ENCODE measurements at regions not wholly inside any gene's neighbourhood (a gene's known extent, or its start where the extent isn't known, plus 50 kb on each side); places are given as distances from the start of the nearest gene placed in this dataset.

DNA sequence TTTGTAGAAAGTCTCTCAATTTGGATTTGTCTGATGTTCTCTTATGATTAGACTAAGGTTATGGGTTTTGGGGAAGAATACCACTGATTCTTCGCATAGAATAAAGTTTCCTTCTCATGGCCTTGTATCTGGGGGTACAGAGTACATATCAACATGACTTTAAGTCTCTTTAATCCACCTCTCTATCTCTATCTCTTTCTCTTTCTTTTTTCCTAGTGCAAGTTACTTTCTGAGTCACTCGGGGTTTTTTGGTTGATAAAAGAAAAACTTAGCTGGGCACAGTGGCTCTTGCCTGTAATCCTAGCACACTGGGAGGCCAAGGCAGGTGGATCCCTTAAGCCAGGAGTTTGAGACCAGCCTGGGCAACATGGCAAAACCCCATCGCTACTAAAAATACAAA, 100.1 kb upstream of the MAP4K3 start:
- no peak for DNase-seq (ENCODE audit: low spot score)
- Histone ChIP-seq H3K36me3 (ENCODE audit: control insufficient read depth in 4 of 4, insufficient read depth in 3 of 4, low read depth in 1 of 4, low read length in 3 of 4) (no peaks in the 10 kb centered on the region), H3K9ac (ENCODE audit: low read depth in 1 of 2, low read length in 2 of 2) (no peak overlapping the region), H3K4me1 (ENCODE audit: control insufficient read depth in 4 of 4, insufficient read depth in 4 of 4, low read length in 3 of 4) (no peaks in the 10 kb centered on the region), H3K27me3 (ENCODE audit: control insufficient read depth in 4 of 4, insufficient read depth in 4 of 4, low read length in 3 of 4) (no peaks in the 10 kb centered on the region), H3K27ac (ENCODE audit: low read depth in 1 of 2, low read length in 2 of 2) (no peak overlapping the region), H3K4me3 (ENCODE audit: low read depth in 1 of 3, low read length in 3 of 3) (no peak overlapping the region), H3K9me3 (ENCODE audit: control insufficient read depth in 4 of 4, low read length in 3 of 4) (no peaks in the 10 kb centered on the region)
- WGBS, result 92% methylated on average over 3 of the region's 3 CpGs
- TF ChIP-seq NR2F2 (IDR thresholded peaks at IDR 0.05) (no peak), YY1 (IDR thresholded peaks at IDR 0.05) (no peak), FOXA1 (IDR thresholded peaks at IDR 0.05) (no peak), HNF4G (IDR thresholded peaks at IDR 0.05) (no peak), GABPA (IDR thresholded peaks at IDR 0.05 in 1 of 2, conservative IDR thresholded peaks at IDR 0.05 in 1 of 2) (no peak), RXRA (IDR thresholded peaks at IDR 0.05) (no peak), TAF1 (conservative IDR thresholded peaks at IDR 0.05) (no peak), RAD21 (IDR thresholded peaks at IDR 0.05) (no peak), HNF4A (conservative IDR thresholded peaks at IDR 0.05) (no peak), FOXA2 (IDR thresholded peaks at IDR 0.05) (no peak), SP1 (IDR thresholded peaks at IDR 0.05) (no peak), JUND (IDR thresholded peaks at IDR 0.05) (no peak)
- TF ChIP-seq, protein P1, sequence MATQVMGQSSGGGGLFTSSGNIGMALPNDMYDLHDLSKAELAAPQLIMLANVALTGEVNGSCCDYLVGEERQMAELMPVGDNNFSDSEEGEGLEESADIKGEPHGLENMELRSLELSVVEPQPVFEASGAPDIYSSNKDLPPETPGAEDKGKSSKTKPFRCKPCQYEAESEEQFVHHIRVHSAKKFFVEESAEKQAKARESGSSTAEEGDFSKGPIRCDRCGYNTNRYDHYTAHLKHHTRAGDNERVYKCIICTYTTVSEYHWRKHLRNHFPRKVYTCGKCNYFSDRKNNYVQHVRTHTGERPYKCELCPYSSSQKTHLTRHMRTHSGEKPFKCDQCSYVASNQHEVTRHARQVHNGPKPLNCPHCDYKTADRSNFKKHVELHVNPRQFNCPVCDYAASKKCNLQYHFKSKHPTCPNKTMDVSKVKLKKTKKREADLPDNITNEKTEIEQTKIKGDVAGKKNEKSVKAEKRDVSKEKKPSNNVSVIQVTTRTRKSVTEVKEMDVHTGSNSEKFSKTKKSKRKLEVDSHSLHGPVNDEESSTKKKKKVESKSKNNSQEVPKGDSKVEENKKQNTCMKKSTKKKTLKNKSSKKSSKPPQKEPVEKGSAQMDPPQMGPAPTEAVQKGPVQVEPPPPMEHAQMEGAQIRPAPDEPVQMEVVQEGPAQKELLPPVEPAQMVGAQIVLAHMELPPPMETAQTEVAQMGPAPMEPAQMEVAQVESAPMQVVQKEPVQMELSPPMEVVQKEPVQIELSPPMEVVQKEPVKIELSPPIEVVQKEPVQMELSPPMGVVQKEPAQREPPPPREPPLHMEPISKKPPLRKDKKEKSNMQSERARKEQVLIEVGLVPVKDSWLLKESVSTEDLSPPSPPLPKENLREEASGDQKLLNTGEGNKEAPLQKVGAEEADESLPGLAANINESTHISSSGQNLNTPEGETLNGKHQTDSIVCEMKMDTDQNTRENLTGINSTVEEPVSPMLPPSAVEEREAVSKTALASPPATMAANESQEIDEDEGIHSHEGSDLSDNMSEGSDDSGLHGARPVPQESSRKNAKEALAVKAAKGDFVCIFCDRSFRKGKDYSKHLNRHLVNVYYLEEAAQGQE (IDR thresholded peaks at IDR 0.05), result no peak
- TF ChIP-seq, protein P2, sequence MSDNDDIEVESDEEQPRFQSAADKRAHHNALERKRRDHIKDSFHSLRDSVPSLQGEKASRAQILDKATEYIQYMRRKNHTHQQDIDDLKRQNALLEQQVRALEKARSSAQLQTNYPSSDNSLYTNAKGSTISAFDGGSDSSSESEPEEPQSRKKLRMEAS (IDR thresholded peaks at IDR 0.05), result no peak
- TF ChIP-seq, protein P3, sequence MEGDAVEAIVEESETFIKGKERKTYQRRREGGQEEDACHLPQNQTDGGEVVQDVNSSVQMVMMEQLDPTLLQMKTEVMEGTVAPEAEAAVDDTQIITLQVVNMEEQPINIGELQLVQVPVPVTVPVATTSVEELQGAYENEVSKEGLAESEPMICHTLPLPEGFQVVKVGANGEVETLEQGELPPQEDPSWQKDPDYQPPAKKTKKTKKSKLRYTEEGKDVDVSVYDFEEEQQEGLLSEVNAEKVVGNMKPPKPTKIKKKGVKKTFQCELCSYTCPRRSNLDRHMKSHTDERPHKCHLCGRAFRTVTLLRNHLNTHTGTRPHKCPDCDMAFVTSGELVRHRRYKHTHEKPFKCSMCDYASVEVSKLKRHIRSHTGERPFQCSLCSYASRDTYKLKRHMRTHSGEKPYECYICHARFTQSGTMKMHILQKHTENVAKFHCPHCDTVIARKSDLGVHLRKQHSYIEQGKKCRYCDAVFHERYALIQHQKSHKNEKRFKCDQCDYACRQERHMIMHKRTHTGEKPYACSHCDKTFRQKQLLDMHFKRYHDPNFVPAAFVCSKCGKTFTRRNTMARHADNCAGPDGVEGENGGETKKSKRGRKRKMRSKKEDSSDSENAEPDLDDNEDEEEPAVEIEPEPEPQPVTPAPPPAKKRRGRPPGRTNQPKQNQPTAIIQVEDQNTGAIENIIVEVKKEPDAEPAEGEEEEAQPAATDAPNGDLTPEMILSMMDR (IDR thresholded peaks at IDR 0.05; ENCODE audit: low read depth, low read length, missing input control), result no peak
- TF ChIP-seq, protein P4, sequence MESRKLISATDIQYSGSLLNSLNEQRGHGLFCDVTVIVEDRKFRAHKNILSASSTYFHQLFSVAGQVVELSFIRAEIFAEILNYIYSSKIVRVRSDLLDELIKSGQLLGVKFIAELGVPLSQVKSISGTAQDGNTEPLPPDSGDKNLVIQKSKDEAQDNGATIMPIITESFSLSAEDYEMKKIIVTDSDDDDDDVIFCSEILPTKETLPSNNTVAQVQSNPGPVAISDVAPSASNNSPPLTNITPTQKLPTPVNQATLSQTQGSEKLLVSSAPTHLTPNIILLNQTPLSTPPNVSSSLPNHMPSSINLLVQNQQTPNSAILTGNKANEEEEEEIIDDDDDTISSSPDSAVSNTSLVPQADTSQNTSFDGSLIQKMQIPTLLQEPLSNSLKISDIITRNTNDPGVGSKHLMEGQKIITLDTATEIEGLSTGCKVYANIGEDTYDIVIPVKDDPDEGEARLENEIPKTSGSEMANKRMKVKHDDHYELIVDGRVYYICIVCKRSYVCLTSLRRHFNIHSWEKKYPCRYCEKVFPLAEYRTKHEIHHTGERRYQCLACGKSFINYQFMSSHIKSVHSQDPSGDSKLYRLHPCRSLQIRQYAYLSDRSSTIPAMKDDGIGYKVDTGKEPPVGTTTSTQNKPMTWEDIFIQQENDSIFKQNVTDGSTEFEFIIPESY (IDR thresholded peaks at IDR 0.05), result no peak
- TF ChIP-seq, protein P5, sequence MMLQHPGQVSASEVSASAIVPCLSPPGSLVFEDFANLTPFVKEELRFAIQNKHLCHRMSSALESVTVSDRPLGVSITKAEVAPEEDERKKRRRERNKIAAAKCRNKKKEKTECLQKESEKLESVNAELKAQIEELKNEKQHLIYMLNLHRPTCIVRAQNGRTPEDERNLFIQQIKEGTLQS (IDR thresholded peaks at IDR 0.05), result no peak

DNA sequence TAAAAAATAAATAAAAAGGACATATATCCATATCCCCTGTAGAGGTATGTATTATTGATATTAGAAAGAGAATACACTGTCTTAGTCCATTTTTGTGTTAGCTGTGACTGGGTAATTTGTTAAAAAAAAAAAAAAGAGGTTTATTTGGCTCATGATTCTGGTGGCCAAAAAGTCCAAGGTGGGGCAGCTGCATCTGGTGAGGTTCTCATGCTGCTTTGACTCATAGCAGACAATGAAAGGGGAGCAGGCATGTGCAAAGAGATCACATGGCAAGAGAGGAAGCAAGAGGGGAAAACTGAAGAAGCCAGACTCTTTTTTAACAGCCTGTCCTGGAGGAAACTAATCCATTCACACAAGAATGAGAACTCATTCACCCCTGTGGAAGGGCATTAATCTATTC, 101.6 kb upstream of the MAP4K3 start:
- Histone ChIP-seq H3K36me3 (ENCODE audit: control insufficient read depth in 4 of 4, insufficient read depth in 3 of 4, low read depth in 1 of 4, low read length in 3 of 4) (no peaks in the 10 kb centered on the region), H3K9ac (ENCODE audit: low read depth in 1 of 2, low read length in 2 of 2) (no peak overlapping the region), H3K9me3 (ENCODE audit: control insufficient read depth in 4 of 4, low read length in 3 of 4) (no peaks in the 10 kb centered on the region), H3K4me3 (ENCODE audit: low read depth in 1 of 3, low read length in 3 of 3) (no peak overlapping the region), H3K27me3 (ENCODE audit: control insufficient read depth in 4 of 4, insufficient read depth in 4 of 4, low read length in 3 of 4) (no peaks in the 10 kb centered on the region), H3K4me1 (ENCODE audit: control insufficient read depth in 4 of 4, insufficient read depth in 4 of 4, low read length in 3 of 4) (no peaks in the 10 kb centered on the region), H3K27ac (ENCODE audit: low read depth in 1 of 2, low read length in 2 of 2) (no peak overlapping the region)
- DNase-seq (ENCODE audit: low spot score), result no peak
- no peak for TF ChIP-seq JUND (IDR thresholded peaks at IDR 0.05)
- TF ChIP-seq NR2F2 (IDR thresholded peaks at IDR 0.05), result no peak
- TF ChIP-seq, protein P5 (IDR thresholded peaks at IDR 0.05), result no peak
- TF ChIP-seq SP1 (IDR thresholded peaks at IDR 0.05), result no peak
- no peak for TF ChIP-seq EGR1 (IDR thresholded peaks at IDR 0.05; ENCODE audit: low read depth in 2 of 2)
- TF ChIP-seq, protein P4 (IDR thresholded peaks at IDR 0.05), result no peak
- no peak for TF ChIP-seq TAF1 (conservative IDR thresholded peaks at IDR 0.05)
- TF ChIP-seq, protein P1 (IDR thresholded peaks at IDR 0.05), result no peak
- TF ChIP-seq GABPA (IDR thresholded peaks at IDR 0.05 in 1 of 2, conservative IDR thresholded peaks at IDR 0.05 in 1 of 2), result no peak
